Endothelial cell (in vitro differentiated cells): ENCODE measurements at regions not wholly inside any gene's neighbourhood (a gene's known extent, or its start where the extent isn't known, plus 50 kb on each side); places are given as distances from the start of the nearest gene placed in this dataset.

Experiments
- DNase-seq: peaks from one replicate; pipeline ENCODE4 v3.0.0; 2021; ENCODE audit warnings: low spot score
- H3K27ac Mint-ChIP-seq: one replicate; pipeline ENCODE4 v1.8.0; 2021; ENCODE audit warnings: mixed read lengths, inconsistent platforms; ENCODE audit not compliant: unreplicated experiment
- H3K27me3 Mint-ChIP-seq: one replicate; pipeline ENCODE4 v1.8.0; 2021; ENCODE audit warnings: mild to moderate bottlenecking, moderate library complexity, mixed read lengths, inconsistent platforms; ENCODE audit not compliant: unreplicated experiment
- H3K36me3 Mint-ChIP-seq: one replicate; pipeline ENCODE4 v1.8.0; 2021; ENCODE audit warnings: mild to moderate bottlenecking, low read depth, mixed read lengths, inconsistent platforms; ENCODE audit not compliant: unreplicated experiment
- H3K4me1 Mint-ChIP-seq: one replicate; pipeline ENCODE4 v1.8.0; 2021; ENCODE audit warnings: mild to moderate bottlenecking, mixed read lengths, inconsistent platforms; ENCODE audit not compliant: unreplicated experiment
- H3K4me3 Mint-ChIP-seq: one replicate; pipeline ENCODE4 v1.8.0; 2021; ENCODE audit warnings: mild to moderate bottlenecking, mixed read lengths, inconsistent platforms; ENCODE audit not compliant: unreplicated experiment
- H3K9me3 Mint-ChIP-seq: one replicate; pipeline ENCODE4 v1.8.0; 2021; ENCODE audit warnings: mixed read lengths, inconsistent platforms; ENCODE audit not compliant: unreplicated experiment
- TF ChIP-seq, protein P1 (sequence below): fragments of 200-600 bp; sonication (generic); IDR thresholded peaks from one replicate; pipeline ENCODE4 v1.5.0; 2021; ENCODE audit warnings: antibody characterized with exemption; ENCODE audit not compliant: unreplicated experiment

GRCh38 chr13:103291226-103291625 is 225.0 kb upstream of the SLC10A2 start:
- Mint-ChIP-seq H3K4me1 (peaks cover 4% of the 10 kb centered on the region), H3K27ac (no peak overlapping the region), H3K27me3 (peaks cover 4% of the 10 kb centered on the region), H3K4me3 (no peak overlapping the region), H3K9me3 (no peaks in the 10 kb centered on the region), H3K36me3 (no peaks in the 10 kb centered on the region)
- TF ChIP-seq, protein P1, sequence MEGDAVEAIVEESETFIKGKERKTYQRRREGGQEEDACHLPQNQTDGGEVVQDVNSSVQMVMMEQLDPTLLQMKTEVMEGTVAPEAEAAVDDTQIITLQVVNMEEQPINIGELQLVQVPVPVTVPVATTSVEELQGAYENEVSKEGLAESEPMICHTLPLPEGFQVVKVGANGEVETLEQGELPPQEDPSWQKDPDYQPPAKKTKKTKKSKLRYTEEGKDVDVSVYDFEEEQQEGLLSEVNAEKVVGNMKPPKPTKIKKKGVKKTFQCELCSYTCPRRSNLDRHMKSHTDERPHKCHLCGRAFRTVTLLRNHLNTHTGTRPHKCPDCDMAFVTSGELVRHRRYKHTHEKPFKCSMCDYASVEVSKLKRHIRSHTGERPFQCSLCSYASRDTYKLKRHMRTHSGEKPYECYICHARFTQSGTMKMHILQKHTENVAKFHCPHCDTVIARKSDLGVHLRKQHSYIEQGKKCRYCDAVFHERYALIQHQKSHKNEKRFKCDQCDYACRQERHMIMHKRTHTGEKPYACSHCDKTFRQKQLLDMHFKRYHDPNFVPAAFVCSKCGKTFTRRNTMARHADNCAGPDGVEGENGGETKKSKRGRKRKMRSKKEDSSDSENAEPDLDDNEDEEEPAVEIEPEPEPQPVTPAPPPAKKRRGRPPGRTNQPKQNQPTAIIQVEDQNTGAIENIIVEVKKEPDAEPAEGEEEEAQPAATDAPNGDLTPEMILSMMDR, result no peak
- DNase-seq, result no peak

- TF ChIP-seq, protein P1, result no peak
- no peaks in the 10 kb centered on the region for H3K9me3 Mint-ChIP-seq
- peaks cover 4% of the 10 kb centered on the region for H3K27me3 Mint-ChIP-seq
- no peak overlapping the region for H3K4me3 Mint-ChIP-seq
- no peaks in the 10 kb centered on the region for H3K36me3 Mint-ChIP-seq
- H3K27ac Mint-ChIP-seq, result no peak overlapping the region
- no peak for DNase-seq
- H3K4me1 Mint-ChIP-seq, result peaks cover 4% of the 10 kb centered on the region
These were observed 223.5 kb upstream of the SLC10A2 start for GRCh38 chr13:103289681-103290080.

- H3K27ac Mint-ChIP-seq, result no peak overlapping the region
- TF ChIP-seq, protein P1, result no peak
- no peaks in the 10 kb centered on the region for H3K36me3 Mint-ChIP-seq
- H3K4me1 Mint-ChIP-seq, result peaks cover 6% of the 10 kb centered on the region
- H3K9me3 Mint-ChIP-seq, result no peaks in the 10 kb centered on the region
- H3K27me3 Mint-ChIP-seq, result peaks cover 4% of the 10 kb centered on the region
- H3K4me3 Mint-ChIP-seq, result no peak overlapping the region
- DNase-seq, result no peak
These were observed 221.9 kb upstream of the SLC10A2 start for GRCh38 chr13:103288114-103288513.

- Mint-ChIP-seq H3K36me3 (no peaks in the 10 kb centered on the region), H3K4me1 (peaks cover 10% of the 10 kb centered on the region), H3K9me3 (no peaks in the 10 kb centered on the region), H3K27me3 (peaks cover 4% of the 10 kb centered on the region), H3K27ac (no peak overlapping the region), H3K4me3 (no peak overlapping the region)
- no peak for DNase-seq
- TF ChIP-seq, protein P1, result no peak
These were observed 221.4 kb upstream of the SLC10A2 start for GRCh38 chr13:103287659-103288058.

DNA sequence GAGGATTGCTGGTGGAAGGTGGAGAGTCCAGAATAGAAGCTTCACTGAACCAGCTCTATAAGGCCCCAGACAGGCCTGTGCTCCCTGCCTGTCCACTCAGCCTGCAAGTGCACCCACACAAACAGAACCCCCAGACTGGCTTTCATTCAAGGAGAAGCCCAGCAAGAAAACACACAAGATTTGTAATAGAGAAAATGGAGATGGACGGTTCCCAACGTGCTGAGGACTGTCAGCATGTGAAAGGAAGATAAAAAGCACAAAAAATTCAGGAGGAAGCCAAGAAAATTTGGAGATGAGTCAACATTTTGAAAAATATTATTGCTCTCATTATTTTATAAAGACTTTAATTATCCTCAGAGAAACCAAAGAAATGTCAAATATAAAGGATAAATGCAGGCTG is 218.2 kb upstream of the SLC10A2 start:
- peaks cover 2% of the 10 kb centered on the region for H3K27me3 Mint-ChIP-seq
- H3K36me3 Mint-ChIP-seq, result no peaks in the 10 kb centered on the region
- H3K4me3 Mint-ChIP-seq, result no peak overlapping the region
- no peaks in the 10 kb centered on the region for H3K9me3 Mint-ChIP-seq
- peaks cover 10% of the 10 kb centered on the region for H3K4me1 Mint-ChIP-seq
- DNase-seq, result no peak
- TF ChIP-seq, protein P1, result no peak
- H3K27ac Mint-ChIP-seq, result no peak overlapping the region
